HG03045 (cell line): ENCODE measurements at regions not wholly inside any gene's neighbourhood (a gene's known extent, or its start where the extent isn't known, plus 50 kb on each side); places are given as distances from the start of the nearest gene placed in this dataset.

Experiments
- ATAC-seq: cut with Tn5 transposase; IDR thresholded peaks from one replicate; pipeline ENCODE4 v1.9.1; 2021; ENCODE audit warnings: mild to moderate bottlenecking, moderate library complexity; ENCODE audit not compliant: unreplicated experiment

DNA sequence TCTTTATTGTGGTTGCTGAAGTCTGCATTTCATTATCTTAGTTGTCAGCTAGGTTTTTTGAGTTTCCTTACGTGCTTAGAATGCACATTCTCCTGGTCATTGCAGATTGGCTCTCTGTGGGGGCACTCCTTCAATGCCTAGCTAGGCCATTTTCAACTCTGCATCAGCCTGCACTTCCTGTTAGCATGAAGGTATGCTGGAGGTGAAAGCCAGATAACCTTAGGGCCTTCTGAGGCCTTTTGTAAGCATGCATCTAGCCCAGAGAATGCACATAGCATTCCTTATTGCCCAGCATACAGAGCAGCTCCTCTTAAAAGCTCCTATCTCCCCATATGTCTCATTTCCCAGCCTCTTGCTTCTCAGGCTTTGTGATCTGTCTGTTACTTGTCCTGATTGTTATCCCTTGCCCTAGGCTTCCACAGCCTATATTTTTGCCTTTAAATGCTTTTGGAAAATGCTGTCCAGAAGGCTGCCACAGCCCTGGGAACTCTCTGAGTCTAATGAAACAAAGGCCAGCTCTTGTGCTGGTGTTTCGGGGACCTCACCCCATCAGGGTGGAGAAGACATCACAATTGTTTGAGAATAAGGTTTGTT is 108.1 kb upstream of the IGFBP3 start:
- ATAC-seq, result no peak

- ATAC-seq, result no peak
These were observed 107.2 kb upstream of the IGFBP3 start for GRCh38 chr7:46028246-46028645.

DNA sequence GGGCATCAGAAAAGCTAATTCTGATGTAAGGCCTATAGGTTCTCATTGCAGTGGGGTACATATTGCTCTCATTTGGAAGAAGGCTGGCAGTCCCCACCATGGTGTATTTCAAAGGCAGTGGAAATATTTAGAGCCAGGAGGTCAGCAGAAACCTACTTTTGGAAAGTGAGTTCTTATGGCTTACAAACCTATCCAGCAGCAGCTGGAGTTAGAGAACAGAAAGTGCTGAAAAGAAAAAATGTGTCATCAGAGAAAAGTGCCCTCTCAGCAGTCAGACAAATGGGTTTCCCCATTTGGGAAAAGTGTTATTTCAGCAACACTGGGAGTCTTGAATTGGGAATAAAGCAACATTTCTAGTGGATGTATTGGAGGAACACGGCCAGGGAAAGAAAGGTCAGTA is 105.7 kb upstream of the IGFBP3 start:
- ATAC-seq, result no peak

GRCh38 chr7:46024263-46024916 is 103.3 kb upstream of the IGFBP3 start:
- no peak for ATAC-seq

DNA sequence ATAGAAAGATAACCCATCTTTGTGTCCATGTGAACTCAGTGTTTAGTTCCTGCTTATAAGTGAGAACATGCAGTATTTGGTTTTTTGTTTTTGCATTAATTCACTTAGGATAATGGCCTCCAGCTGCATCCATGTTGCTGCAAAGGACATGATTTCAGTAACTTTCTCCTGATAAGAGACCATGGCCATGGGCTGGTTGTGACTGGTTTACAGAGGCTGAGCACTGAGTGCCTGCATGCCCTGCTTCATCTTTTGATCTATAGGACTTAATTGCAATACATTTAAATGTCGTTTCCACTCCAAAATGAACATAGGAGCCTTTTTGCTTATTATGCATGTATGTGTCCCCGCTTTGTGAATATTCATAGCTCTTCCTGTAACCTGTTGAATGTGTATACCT is 101.3 kb upstream of the IGFBP3 start:
- no peak for ATAC-seq

- no peak for ATAC-seq
These were observed 94.2 kb upstream of the IGFBP3 start for GRCh38 chr7:46015107-46015868.

GRCh38 chr7:46011501-46011900 is 90.4 kb upstream of the IGFBP3 start:
- ATAC-seq, result no peak

DNA sequence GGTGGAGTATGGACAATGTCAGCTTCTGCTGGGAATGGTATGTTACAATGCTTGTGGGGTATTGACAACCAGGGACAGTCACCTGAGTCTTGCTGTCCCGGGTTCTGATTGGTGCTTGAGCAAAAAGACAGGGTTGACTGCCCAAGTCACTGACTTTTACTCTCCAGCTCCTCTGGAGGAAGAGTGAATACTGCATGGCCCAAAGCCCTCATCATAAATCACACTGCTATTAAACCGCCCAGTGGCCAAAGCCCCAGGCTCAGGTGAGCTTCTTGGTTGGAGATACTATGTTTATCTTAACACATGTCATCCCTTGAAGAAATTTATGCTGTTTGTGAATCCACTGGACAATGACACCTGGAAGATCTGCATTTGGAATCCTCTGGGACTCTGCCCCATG is 90.0 kb upstream of the IGFBP3 start:
- no peak for ATAC-seq

- no peak for ATAC-seq
These were observed 88.1 kb upstream of the IGFBP3 start for GRCh38 chr7:46009211-46009610.

- no peak for ATAC-seq
These were observed 87.0 kb upstream of the IGFBP3 start for GRCh38 chr7:46007990-46008643.

DNA sequence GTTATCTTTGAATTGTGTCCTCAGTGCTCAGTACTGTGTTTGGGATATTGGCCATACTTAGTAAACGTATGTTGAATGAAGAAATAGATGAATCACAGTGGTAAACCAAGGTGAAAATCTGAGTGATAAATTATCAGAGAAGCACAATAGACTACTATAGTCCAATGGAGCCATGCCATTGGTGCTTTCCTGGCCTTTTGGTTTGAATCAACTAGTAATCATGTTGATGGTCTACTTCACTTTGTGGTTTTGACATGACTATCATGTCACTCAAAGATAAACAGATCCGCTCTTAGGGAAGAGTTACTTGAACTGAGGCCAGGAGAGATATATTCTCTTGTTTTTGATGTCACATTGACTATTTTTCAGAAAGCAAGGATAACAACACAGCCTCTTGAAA is 86.1 kb upstream of the IGFBP3 start:
- ATAC-seq, result no peak

- ATAC-seq, result no peak
These were observed 85.7 kb upstream of the IGFBP3 start for GRCh38 chr7:46006723-46007122.

DNA sequence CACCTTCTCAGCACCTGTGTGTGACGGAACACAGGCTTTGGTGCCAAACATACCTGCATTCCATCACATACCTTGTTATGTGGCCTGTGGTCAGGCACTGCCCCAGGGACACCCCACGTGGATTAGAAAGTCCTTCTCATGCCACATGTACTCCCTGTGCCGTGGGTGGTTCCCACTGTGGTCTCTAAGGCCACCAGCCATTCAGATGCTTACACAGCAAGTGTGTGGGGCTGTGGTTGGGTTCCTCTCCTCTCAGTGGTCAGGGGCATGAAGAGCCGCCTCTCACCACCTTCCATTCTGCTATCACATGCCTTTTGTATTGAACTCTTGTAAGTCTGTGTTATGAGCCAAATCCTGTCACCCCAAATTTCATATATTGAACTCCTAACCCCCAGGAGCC is 85.1 kb upstream of the IGFBP3 start:
- ATAC-seq, result no peak

GRCh38 chr7:46004965-46005364 is 83.9 kb upstream of the IGFBP3 start:
- no peak for ATAC-seq

GRCh38 chr7:46003896-46004875 is 83.1 kb upstream of the IGFBP3 start:
- no peak for ATAC-seq

DNA sequence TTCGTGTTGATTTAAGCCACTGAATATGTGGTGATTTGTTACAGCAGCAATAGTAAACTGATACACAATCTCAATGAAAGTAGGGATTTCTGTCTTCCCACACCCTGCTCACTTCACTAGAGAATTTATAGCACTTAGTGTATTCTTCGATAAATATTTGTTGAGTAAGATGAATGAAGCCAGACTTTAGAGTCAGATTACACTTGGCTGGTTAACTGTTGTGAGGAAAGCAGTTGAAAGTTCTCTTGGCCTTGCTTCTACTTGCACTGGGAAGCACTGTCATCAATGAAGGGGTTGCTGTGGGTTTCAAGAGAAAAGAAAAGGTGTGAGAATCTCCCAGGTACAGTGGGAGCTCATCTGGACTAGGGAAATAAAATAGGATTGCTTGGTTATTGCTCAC is 82.1 kb upstream of the IGFBP3 start:
- no peak for ATAC-seq

DNA sequence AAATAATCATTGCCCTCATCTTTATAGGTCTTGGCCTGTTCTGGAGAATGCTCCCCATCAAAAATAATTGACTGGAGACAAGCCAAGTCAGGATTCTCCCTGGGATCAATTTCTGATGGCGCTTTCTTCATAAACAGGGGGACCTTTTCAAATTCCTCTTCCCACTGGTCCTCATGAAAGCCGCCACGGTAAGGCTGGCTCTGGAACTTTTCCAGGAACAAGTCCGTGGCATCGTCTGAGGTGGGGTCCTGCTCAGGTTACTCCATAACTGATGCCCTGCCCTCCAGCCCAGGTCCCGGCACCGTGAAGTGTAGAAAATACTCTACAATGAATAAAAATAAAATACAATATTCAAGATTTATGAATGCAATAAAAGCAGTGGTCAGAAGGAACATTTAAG is 79.4 kb upstream of the IGFBP3 start:
- ATAC-seq, result no peak

- no peak for ATAC-seq
These were observed 78.5 kb upstream of the IGFBP3 start for GRCh38 chr7:45999541-45999940.

DNA sequence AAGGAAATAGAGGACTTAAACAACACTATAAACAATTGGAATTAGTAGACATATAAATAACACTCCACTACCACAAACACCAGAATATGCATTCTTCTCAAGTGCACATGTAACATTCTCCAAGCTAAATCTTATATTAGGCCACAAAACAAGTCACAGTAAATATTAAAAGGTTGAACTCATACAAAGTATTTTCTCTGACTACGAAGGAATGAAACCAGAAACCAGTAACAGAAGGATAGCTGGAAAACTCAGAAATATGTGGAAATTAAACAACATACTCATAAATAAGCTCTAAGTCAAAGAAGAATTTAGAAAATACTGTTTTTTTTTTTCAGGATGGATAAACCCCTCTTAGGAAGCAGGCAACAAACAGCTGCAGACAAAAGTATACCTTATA is 77.4 kb upstream of the IGFBP3 start:
- no peak for ATAC-seq

- ATAC-seq, result no peak
These were observed 72.5 kb upstream of the IGFBP3 start for GRCh38 chr7:45993621-45994020.

GRCh38 chr7:45992826-45993225 is 71.8 kb upstream of the IGFBP3 start:
- ATAC-seq, result no peak
